ENCODE measurements at regions not wholly inside any gene's neighbourhood (a gene's known extent, or its start where the extent isn't known, plus 50 kb on each side); places are given as distances from the start of the nearest gene placed in this dataset.

DNA sequence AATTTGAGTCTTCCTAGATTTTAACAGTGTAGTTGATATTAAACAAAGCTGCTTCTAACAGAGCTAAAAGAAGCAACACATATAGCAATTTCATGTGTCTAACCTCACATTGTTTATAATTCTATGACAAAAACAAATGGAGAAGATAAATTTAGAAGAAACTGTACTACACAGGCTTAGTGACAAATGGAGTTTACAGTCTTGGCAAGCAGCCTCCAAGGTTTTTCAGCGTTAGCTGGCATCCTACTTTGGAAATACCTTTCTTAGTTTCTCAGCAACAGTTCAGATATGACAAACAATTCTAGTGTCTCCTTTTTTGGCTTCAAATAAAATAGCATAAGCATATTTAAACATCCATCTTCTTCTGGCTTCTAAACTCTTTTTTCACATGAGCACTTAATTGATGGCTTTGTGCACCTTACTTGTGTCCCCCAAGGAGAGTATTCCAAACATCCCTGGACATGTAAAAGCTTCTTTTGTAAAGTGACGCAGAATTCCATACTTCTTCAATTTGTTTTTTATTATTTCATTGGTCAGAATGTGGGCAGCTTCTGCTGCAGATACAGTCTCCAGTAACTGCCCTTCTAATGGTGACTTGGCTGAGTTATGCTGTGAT, 249.8 kb downstream of the ANTXR2 start:
- TF ChIP-seq CHD2 (IDR thresholded peaks at IDR 0.05; ENCODE audit: low read length, partially characterized antibody) (no peak), POLR2AphosphoS5 (IDR thresholded peaks at IDR 0.05; ENCODE audit: low read depth, low read length) (no peak), EP300 (IDR thresholded peaks at IDR 0.05; ENCODE audit: borderline replicate concordance in 1 of 2, low read depth in 1 of 2, low read length in 1 of 2) (no peak), RAD21 (IDR thresholded peaks at IDR 0.05; ENCODE audit: low read length) (no peak), MXI1 (IDR thresholded peaks at IDR 0.05; ENCODE audit: low read depth, low read length) (no peak)
- TF ChIP-seq, protein P1, sequence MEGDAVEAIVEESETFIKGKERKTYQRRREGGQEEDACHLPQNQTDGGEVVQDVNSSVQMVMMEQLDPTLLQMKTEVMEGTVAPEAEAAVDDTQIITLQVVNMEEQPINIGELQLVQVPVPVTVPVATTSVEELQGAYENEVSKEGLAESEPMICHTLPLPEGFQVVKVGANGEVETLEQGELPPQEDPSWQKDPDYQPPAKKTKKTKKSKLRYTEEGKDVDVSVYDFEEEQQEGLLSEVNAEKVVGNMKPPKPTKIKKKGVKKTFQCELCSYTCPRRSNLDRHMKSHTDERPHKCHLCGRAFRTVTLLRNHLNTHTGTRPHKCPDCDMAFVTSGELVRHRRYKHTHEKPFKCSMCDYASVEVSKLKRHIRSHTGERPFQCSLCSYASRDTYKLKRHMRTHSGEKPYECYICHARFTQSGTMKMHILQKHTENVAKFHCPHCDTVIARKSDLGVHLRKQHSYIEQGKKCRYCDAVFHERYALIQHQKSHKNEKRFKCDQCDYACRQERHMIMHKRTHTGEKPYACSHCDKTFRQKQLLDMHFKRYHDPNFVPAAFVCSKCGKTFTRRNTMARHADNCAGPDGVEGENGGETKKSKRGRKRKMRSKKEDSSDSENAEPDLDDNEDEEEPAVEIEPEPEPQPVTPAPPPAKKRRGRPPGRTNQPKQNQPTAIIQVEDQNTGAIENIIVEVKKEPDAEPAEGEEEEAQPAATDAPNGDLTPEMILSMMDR (IDR thresholded peaks at IDR 0.05) = no peak

Data from SK-N-SH (cell line).